IMR-90 (cell line): ENCODE measurements at regions not wholly inside any gene's neighbourhood (a gene's known extent, or its start where the extent isn't known, plus 50 kb on each side); places are given as distances from the start of the nearest gene placed in this dataset.

Experiments
- ATAC-seq: fragments of 200-7000 bp; cut with Tn5 transposase; 2 replicates; pipeline ENCODE4 v1.9.1; 2020; ENCODE audit warnings: low read depth, mild to moderate bottlenecking, moderate library complexity
- BruUV-seq: library from RNA; stranded (reverse); fragments of 400-500 nt; replicated peaks from 2 replicates; lab custom pipeline; 2021; lab: Mats Ljungman, UMichigan
- CTCF ChIA-PET: fragments of 300-600 bp; formaldehyde crosslinking; extraction: SDS; loops from one replicate; lab custom pipeline; 2021; ENCODE audit warnings: antibody characterized with exemption; lab: Yijun Ruan, JAX
- POLR2A ChIA-PET: fragments of 300-600 bp; sonication (Branson Sonifier 250); formaldehyde crosslinking; loops from one replicate; lab custom pipeline; 2022; ENCODE audit warnings: antibody characterized with exemption; ENCODE audit not compliant: unreplicated experiment; lab: Charles Lee
- DNase-seq: peaks from one replicate; pipeline ENCODE4 v3.0.0; 2013
- H2AFZ ChIP-seq: replicated peaks from 2 replicates; pipeline ENCODE3; 2013; ENCODE audit warnings: low read length, mild to moderate bottlenecking; ENCODE audit not compliant: poor library complexity
- H2AK5ac ChIP-seq: 2 replicates; pipeline ENCODE4 v1.6.1; 2013; ENCODE audit warnings: low read depth, low read length, inconsistent platforms
- H2AK9ac ChIP-seq: replicated peaks from 2 replicates; pipeline ENCODE3; 2013; ENCODE audit warnings: mild to moderate bottlenecking, low read depth, low read length, moderate library complexity; ENCODE audit not compliant: poor library complexity
- H2BK120ac ChIP-seq: 2 replicates; pipeline ENCODE4 v1.6.1; 2013; ENCODE audit warnings: low read depth, low read length, inconsistent platforms
- H2BK15ac ChIP-seq: 3 replicates; pipeline ENCODE4 v1.6.1; 2013; ENCODE audit warnings: low read depth, low read length, inconsistent platforms
- H2BK20ac ChIP-seq: 2 replicates; pipeline ENCODE4 v1.6.1; 2013; ENCODE audit warnings: low read depth, mild to moderate bottlenecking, inconsistent platforms, low read length, moderate library complexity
- H2BK5ac ChIP-seq: 2 replicates; pipeline ENCODE4 v1.6.1; 2013; ENCODE audit warnings: mild to moderate bottlenecking, low read depth, low read length, inconsistent platforms; ENCODE audit not compliant: poor library complexity, severe bottlenecking
- H3K14ac ChIP-seq: replicated peaks from 2 replicates; pipeline ENCODE4 v1.6.1; 2013; ENCODE audit warnings: low read depth, low read length, inconsistent platforms
- H3K18ac ChIP-seq: 2 replicates; pipeline ENCODE4 v1.6.1; 2013; ENCODE audit warnings: low read depth, low read length, control low read depth
- H3K23ac ChIP-seq: 2 replicates; pipeline ENCODE4 v1.6.1; 2013; ENCODE audit warnings: low read depth, low read length, inconsistent platforms
- H3K27ac ChIP-seq: 2 replicates; pipeline ENCODE4 v1.5.1; 2013; ENCODE audit warnings: mild to moderate bottlenecking, control low read depth, low read length; ENCODE audit not compliant: insufficient read depth
- H3K27me3 ChIP-seq: 2 replicates; pipeline ENCODE4 v1.6.1; 2013; ENCODE audit warnings: low read length; ENCODE audit not compliant: control insufficient read depth, insufficient read depth
- H3K36me3 ChIP-seq: 2 replicates; pipeline ENCODE4 v1.6.1; 2013; ENCODE audit warnings: low read length, mixed read lengths; ENCODE audit not compliant: control insufficient read depth, insufficient read depth
- H3K4ac ChIP-seq: 2 replicates; pipeline ENCODE4 v1.6.1; 2013; ENCODE audit warnings: low read depth, low read length, inconsistent platforms
- H3K4me1 ChIP-seq: 2 replicates; pipeline ENCODE4 v1.6.1; 2013; ENCODE audit warnings: low read length, mixed read lengths; ENCODE audit not compliant: control insufficient read depth, insufficient read depth
- H3K4me2 ChIP-seq: 2 replicates; pipeline ENCODE4 v1.6.1; 2013; ENCODE audit warnings: low read depth, mild to moderate bottlenecking, control low read depth, low read length, moderate library complexity
- H3K4me3 ChIP-seq: 2 replicates; pipeline ENCODE4 v1.5.1; 2013; ENCODE audit warnings: low read depth, mild to moderate bottlenecking, control low read depth, low read length, moderate library complexity; ENCODE audit not compliant: insufficient read depth
- H3K56ac ChIP-seq: 2 replicates; pipeline ENCODE4 v1.6.1; 2013; ENCODE audit warnings: low read length, inconsistent platforms; ENCODE audit not compliant: insufficient read depth; ENCODE audit errors: extremely low read depth
- H3K79me1 ChIP-seq, 2 experiments: 2 replicates each; pipeline ENCODE4 v1.6.1; 2013; ENCODE audit warnings: low read length in 2 of 2, inconsistent platforms in 1 of 2, low read depth in 1 of 2
- H3K9ac ChIP-seq: 2 replicates; pipeline ENCODE4 v1.6.1; 2013; ENCODE audit warnings: low read depth, low read length, control low read depth
- H3K9me1 ChIP-seq: 2 replicates; pipeline ENCODE4 v1.6.1; 2013; ENCODE audit warnings: low read length, inconsistent platforms; ENCODE audit not compliant: insufficient read depth
- H3K9me3 ChIP-seq: 2 replicates; pipeline ENCODE4 v1.6.1; 2013; ENCODE audit warnings: low read length; ENCODE audit not compliant: control insufficient read depth, insufficient read depth
- H4K20me1 ChIP-seq: 2 replicates; pipeline ENCODE4 v1.6.1; 2013; ENCODE audit warnings: low read length, inconsistent platforms; ENCODE audit not compliant: insufficient read depth
- H4K5ac ChIP-seq: 2 replicates; pipeline ENCODE4 v1.6.1; 2013; ENCODE audit warnings: mild to moderate bottlenecking, low read depth, low read length, control low read depth
- H4K8ac ChIP-seq, 2 experiments: 2 replicates each; pipeline ENCODE4 v1.6.1; 2013; ENCODE audit warnings: low read depth in 2 of 2, low read length in 2 of 2, control low read depth in 1 of 2, inconsistent platforms in 1 of 2
- H4K91ac ChIP-seq: 2 replicates; pipeline ENCODE4 v1.6.1; 2013; ENCODE audit warnings: low read depth, low read length, inconsistent platforms; ENCODE audit not compliant: insufficient read depth
- ELK1 ChIP-seq: fragments of 150-350 bp; IDR thresholded peaks from 2 replicates; pipeline ENCODE4 v1.6.1; 2016; ENCODE audit warnings: low read depth, mild to moderate bottlenecking, low read length, moderate library complexity, borderline replicate concordance
- RAD21 ChIP-seq: IDR thresholded peaks from 2 replicates; pipeline ENCODE4 v1.6.1; 2012; ENCODE audit warnings: low read length, improper control_type of control experiment
- RFX5 ChIP-seq: IDR thresholded peaks from 2 replicates; pipeline ENCODE4 v1.8.0; 2012; ENCODE audit warnings: low read depth, mild to moderate bottlenecking, low read length, moderate library complexity
- WGBS, 2 experiments: methylation state at CpG; one replicate each; pipeline versions ENCODE4 v1.1.5 to v1.1.7; 2013; ENCODE audit warnings: missing lambda C conversion rate in 2 of 2; ENCODE audit not compliant: insufficient read length in 1 of 2; ENCODE audit errors: extremely low coverage in 2 of 2; 5-methylcytosine and 5-hydroxymethylcytosine counted together
- dilution Hi-C: fragments of 300-500 bp; cut with HindIII; formaldehyde crosslinking; loops from one replicate; pipeline ENCODE4 v1.14.3; 2018; ENCODE audit warnings: low sequenced_read_pairs; ENCODE audit not compliant: unreplicated experiment
- in situ Hi-C: fragments of 300-500 bp; cut with MboI; formaldehyde crosslinking; loops from 3 replicates; pipeline ENCODE4 v1.14.3; 2019; ENCODE audit warnings: low sequenced_read_pairs, inconsistent platforms, mixed read lengths
- intact Hi-C: fragments of 100-400 bp; cut with micrococcal nuclease; formaldehyde crosslinking; loops from 2 replicates; pipeline ENCODE4 v1.10.0; 2022

GRCh38 chr12:66829660-66830325 is 150.9 kb upstream of the GRIP1 start:
- POLR2A ChIA-PET: no interaction called here
- CTCF ChIA-PET: interaction anchor here (1.5 kb wide), 1 partner anchor 27 kb away, joined by 8 read pairs; no protein-coding TSS in a partner anchor
- intact Hi-C loops (no loop called here), dilution Hi-C loops (no loop called here), in situ Hi-C loops (no loop called here)
- DNase-seq: no peak
- no peaks in the 10 kb centered on the region for H3K9me3 ChIP-seq
- no peak overlapping the region for H3K23ac ChIP-seq
- H3K36me3 ChIP-seq: no peaks in the 10 kb centered on the region
- no peaks in the 10 kb centered on the region for H3K9me1 ChIP-seq
- no peaks in the 10 kb centered on the region for H3K79me1 ChIP-seq
- H3K14ac ChIP-seq: no peak overlapping the region
- no peak overlapping the region for H3K18ac ChIP-seq
- no peak overlapping the region for H2AFZ ChIP-seq
- no peak overlapping the region for H4K5ac ChIP-seq
- H4K8ac ChIP-seq: no peak overlapping the region
- TF ChIP-seq RAD21 (no peak), RFX5 (no peak), ELK1 (no peak)
- no peak overlapping the region for H3K4me3 ChIP-seq
- no peaks in the 10 kb centered on the region for H3K27me3 ChIP-seq
- no CpG with 5 or more reads among the region's 3 CpGs for WGBS, 2 experiments
- no peak overlapping the region for H2BK15ac ChIP-seq
- H3K4ac ChIP-seq: no peak overlapping the region
- no peak overlapping the region for H2BK20ac ChIP-seq
- H2AK9ac ChIP-seq: no peak overlapping the region
- ATAC-seq: no peak
- H2BK120ac ChIP-seq: no peak overlapping the region
- H3K4me1 ChIP-seq: no peaks in the 10 kb centered on the region
- H4K20me1 ChIP-seq: no peaks in the 10 kb centered on the region
- no peak overlapping the region for H2AK5ac ChIP-seq
- no peak overlapping the region for H3K56ac ChIP-seq
- no peak overlapping the region for H2BK5ac ChIP-seq
- H3K4me2 ChIP-seq: no peak overlapping the region
- H3K9ac ChIP-seq: no peak overlapping the region
- no peak overlapping the region for H3K27ac ChIP-seq
- no peak overlapping the region for H4K91ac ChIP-seq
- no TSS peak for BruUV-seq
